ENCODE measurements at regions not wholly inside any gene's neighbourhood (a gene's known extent, or its start where the extent isn't known, plus 50 kb on each side); places are given as distances from the start of the nearest gene placed in this dataset.

GRCh38 chr6:67563671-67564070 lies 1071.4 kb upstream of the ADGRB3 start:
- DNase-seq (ENCODE audit: low read depth) = no peak
- Histone ChIP-seq H3K27me3 (ENCODE audit: control insufficient read depth, insufficient read depth, low read length) (no peaks in the 10 kb centered on the region), H3K36me3 (ENCODE audit: control insufficient read depth, insufficient read depth, low read length) (no peaks in the 10 kb centered on the region), H3K4me3 (ENCODE audit: low read depth, low read length) (no peak overlapping the region)
- FAIRE-seq = no peak
- TF ChIP-seq, protein P1, sequence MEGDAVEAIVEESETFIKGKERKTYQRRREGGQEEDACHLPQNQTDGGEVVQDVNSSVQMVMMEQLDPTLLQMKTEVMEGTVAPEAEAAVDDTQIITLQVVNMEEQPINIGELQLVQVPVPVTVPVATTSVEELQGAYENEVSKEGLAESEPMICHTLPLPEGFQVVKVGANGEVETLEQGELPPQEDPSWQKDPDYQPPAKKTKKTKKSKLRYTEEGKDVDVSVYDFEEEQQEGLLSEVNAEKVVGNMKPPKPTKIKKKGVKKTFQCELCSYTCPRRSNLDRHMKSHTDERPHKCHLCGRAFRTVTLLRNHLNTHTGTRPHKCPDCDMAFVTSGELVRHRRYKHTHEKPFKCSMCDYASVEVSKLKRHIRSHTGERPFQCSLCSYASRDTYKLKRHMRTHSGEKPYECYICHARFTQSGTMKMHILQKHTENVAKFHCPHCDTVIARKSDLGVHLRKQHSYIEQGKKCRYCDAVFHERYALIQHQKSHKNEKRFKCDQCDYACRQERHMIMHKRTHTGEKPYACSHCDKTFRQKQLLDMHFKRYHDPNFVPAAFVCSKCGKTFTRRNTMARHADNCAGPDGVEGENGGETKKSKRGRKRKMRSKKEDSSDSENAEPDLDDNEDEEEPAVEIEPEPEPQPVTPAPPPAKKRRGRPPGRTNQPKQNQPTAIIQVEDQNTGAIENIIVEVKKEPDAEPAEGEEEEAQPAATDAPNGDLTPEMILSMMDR (IDR thresholded peaks at IDR 0.05; ENCODE audit: insufficient read depth, low read length, severe bottlenecking) = no peak

GRCh38 chr6:67560068-67560467 lies 1075.0 kb upstream of the ADGRB3 start:
- DNase-seq (ENCODE audit: low read depth) = no peak
- TF ChIP-seq, protein P1 (IDR thresholded peaks at IDR 0.05; ENCODE audit: insufficient read depth, low read length, severe bottlenecking) = no peak
- Histone ChIP-seq H3K36me3 (ENCODE audit: control insufficient read depth, insufficient read depth, low read length) (no peaks in the 10 kb centered on the region), H3K4me3 (ENCODE audit: low read depth, low read length) (no peak overlapping the region), H3K27me3 (ENCODE audit: control insufficient read depth, insufficient read depth, low read length) (no peaks in the 10 kb centered on the region)
- no peak for FAIRE-seq

GRCh38 chr6:67558985-67559384 lies 1076.1 kb upstream of the ADGRB3 start:
- DNase-seq (ENCODE audit: low read depth) (no peak), FAIRE-seq (no peak)
- H3K27me3 ChIP-seq (ENCODE audit: control insufficient read depth, insufficient read depth, low read length) = no peaks in the 10 kb centered on the region
- TF ChIP-seq, protein P1 (IDR thresholded peaks at IDR 0.05; ENCODE audit: insufficient read depth, low read length, severe bottlenecking) = no peak
- no peak overlapping the region for H3K4me3 ChIP-seq (ENCODE audit: low read depth, low read length)
- no peaks in the 10 kb centered on the region for H3K36me3 ChIP-seq (ENCODE audit: control insufficient read depth, insufficient read depth, low read length)

DNA sequence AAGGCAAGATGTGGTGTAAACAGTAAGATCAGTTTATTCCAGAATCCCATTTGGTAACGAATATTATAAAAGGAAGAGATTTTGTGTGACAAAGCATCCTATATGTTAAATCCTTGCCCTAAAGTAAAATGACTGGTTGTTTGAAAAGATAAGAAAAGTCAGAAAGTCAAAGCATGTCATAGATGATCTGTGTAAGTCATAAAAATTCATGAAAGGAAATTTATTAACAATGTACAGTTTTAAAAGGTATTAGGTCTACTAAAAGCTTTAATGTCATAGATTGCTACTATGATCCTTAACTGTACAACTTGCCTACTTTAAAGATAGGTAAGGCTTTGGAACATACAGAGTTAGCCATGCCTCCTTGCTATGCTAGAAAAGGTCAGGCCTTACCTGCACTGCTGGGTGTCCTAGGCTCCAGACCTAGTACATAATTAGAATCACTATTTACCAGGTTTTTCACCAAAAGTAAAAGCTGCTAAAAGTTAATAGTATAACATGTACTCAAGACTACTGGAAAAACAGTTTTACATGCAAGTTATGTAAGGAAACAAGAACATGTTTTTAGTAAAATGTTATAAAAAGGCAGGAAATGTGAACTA lies 1090.1 kb upstream of the ADGRB3 start:
- DNase-seq (ENCODE audit: low read depth) = no peak
- Histone ChIP-seq H3K36me3 (ENCODE audit: control insufficient read depth, insufficient read depth, low read length) (no peaks in the 10 kb centered on the region), H3K4me3 (ENCODE audit: low read depth, low read length) (no peak overlapping the region), H3K27me3 (ENCODE audit: control insufficient read depth, insufficient read depth, low read length) (no peaks in the 10 kb centered on the region)
- TF ChIP-seq, protein P1 (IDR thresholded peaks at IDR 0.05; ENCODE audit: insufficient read depth, low read length, severe bottlenecking) = no peak
- FAIRE-seq = no peak

DNA sequence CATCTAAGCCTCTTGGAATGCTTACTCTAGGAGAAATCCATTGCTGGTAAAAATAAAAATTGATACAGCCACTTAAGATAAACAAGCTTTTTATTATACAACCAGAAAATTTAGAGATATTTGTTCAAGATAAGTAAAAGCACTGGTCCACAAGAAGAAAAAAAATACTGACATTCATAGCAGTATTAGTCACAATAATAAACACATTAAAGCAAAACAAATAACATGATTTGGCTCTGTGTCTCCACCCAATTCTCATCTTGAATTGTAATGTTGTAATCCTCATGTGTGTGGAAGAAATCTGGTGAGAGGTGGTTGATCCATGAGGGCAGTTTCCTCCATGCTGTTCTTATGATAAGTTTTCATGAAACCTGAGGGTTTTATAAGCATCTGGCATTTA lies 1093.5 kb upstream of the ADGRB3 start:
- Histone ChIP-seq H3K4me3 (ENCODE audit: low read depth, low read length) (no peak overlapping the region), H3K36me3 (ENCODE audit: control insufficient read depth, insufficient read depth, low read length) (no peaks in the 10 kb centered on the region), H3K27me3 (ENCODE audit: control insufficient read depth, insufficient read depth, low read length) (no peaks in the 10 kb centered on the region)
- FAIRE-seq (no peak), DNase-seq (ENCODE audit: low read depth) (no peak)
- TF ChIP-seq, protein P1 (IDR thresholded peaks at IDR 0.05; ENCODE audit: insufficient read depth, low read length, severe bottlenecking) = no peak

DNA sequence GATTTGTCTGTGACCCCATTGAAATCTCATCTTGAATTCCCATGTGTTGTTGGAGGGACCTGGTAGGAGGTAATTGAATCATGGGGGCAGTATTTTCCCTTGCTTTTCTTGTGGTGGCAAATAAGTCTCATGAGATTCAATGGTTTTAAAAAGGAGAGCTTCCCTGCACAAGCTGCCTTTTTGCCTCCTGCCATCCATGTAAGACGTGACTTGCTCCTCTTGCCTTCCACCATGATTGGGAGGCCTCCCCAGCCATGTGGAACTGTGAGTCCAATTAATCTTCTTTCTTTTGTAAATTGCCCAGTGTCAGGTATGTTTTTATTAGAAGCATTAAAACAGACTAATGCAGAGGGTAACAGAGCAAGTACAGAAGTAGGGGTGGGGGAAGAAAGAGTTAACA lies 1097.0 kb upstream of the ADGRB3 start:
- FAIRE-seq (no peak), DNase-seq (ENCODE audit: low read depth) (no peak)
- no peaks in the 10 kb centered on the region for H3K27me3 ChIP-seq (ENCODE audit: control insufficient read depth, insufficient read depth, low read length)
- H3K36me3 ChIP-seq (ENCODE audit: control insufficient read depth, insufficient read depth, low read length) = no peaks in the 10 kb centered on the region
- no peak overlapping the region for H3K4me3 ChIP-seq (ENCODE audit: low read depth, low read length)
- TF ChIP-seq, protein P1 (IDR thresholded peaks at IDR 0.05; ENCODE audit: insufficient read depth, low read length, severe bottlenecking) = no peak

Data from bronchial epithelial cell (primary cell).